Cardiac fibroblast (primary cell): ENCODE measurements at regions not wholly inside any gene's neighbourhood (a gene's known extent, or its start where the extent isn't known, plus 50 kb on each side); places are given as distances from the start of the nearest gene placed in this dataset.

Experiments used
- DNase-seq, 2 donors: peaks; one replicate each; pipeline versions ENCODE4 v3.0.0 to v3.0.0-alpha.2; 2010; ENCODE audit warnings: low read depth in 2 of 2
- H3K4me3 ChIP-seq, 2 donors: replicated peaks in 1 of 2; 1 replicate in 1 of 2; 2 replicates in 1 of 2; pipeline ENCODE4 v1.5.1; 2011; ENCODE audit warnings: low read depth in 2 of 2, low read length in 2 of 2, mild to moderate bottlenecking in 2 of 2, moderate library complexity in 1 of 2
- CTCF ChIP-seq: IDR thresholded peaks from one replicate; pipeline ENCODE4 v1.5.1; 2011; ENCODE audit warnings: low read depth, mild to moderate bottlenecking, low read length, inconsistent platforms

GRCh38 chr15:46685681-46686080 is 1031.6 kb upstream of the SEMA6D start:
- no peak for DNase-seq
- TF ChIP-seq CTCF, result no peak
- H3K4me3 ChIP-seq, result no peak overlapping the region

- no peak for TF ChIP-seq CTCF
- H3K4me3 ChIP-seq, result no peak overlapping the region
- DNase-seq, result no peak
These were observed 1021.0 kb upstream of the SEMA6D start for GRCh38 chr15:46696281-46696680.

DNA sequence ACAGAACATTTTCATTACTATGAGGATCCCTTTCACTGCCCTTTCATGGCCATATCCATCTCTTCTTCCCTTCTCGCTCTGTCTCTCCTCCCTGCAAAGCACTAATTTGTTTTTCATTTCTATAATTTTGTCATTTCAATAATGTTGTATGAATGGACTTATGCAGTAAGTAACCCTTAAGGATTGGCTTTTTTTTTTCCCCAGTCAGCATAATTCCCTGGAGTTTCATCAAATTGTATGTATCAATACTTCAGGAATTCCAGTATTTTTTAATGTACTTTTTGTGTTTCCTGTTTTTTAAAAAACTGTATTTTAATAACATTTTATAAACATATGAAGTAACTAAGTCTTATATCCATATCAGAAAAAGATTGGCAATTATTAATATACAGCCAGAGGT is 1016.0 kb upstream of the SEMA6D start:
- no peak overlapping the region for H3K4me3 ChIP-seq
- DNase-seq, result no peak
- TF ChIP-seq CTCF, result no peak

GRCh38 chr15:46701896-46702295 is 1015.4 kb upstream of the SEMA6D start:
- no peak for DNase-seq
- TF ChIP-seq CTCF, result no peak

GRCh38 chr15:46703020-46703861 is 1014.1 kb upstream of the SEMA6D start:
- TF ChIP-seq CTCF, result no peak
- no peak for DNase-seq
- H3K4me3 ChIP-seq, result no peak overlapping the region

More at GRCh38 chr15:46701896-46702295, 1015.4 kb upstream of the SEMA6D start:
- H3K4me3 ChIP-seq, result no peak overlapping the region

- no peak for DNase-seq
- H3K4me3 ChIP-seq, result no peak overlapping the region
- no peak for TF ChIP-seq CTCF
These were observed 1013.3 kb upstream of the SEMA6D start for GRCh38 chr15:46703871-46704637.
